Vagina (tissue), 2 donors: ENCODE measurements at regions not wholly inside any gene's neighbourhood (a gene's known extent, or its start where the extent isn't known, plus 50 kb on each side); places are given as distances from the start of the nearest gene placed in this dataset.

ENCODE experiments used
- DNase-seq, 2 donors: peaks; one replicate each; pipeline ENCODE4 v3.0.0-alpha.2; 2017; ENCODE audit errors: extremely low spot score in 2 of 2
- H3K27ac ChIP-seq: fragments of 200-600 bp; sonication (generic); one replicate; pipeline ENCODE4 v1.5.1; 2019
- H3K27me3 ChIP-seq: fragments of 200-600 bp; sonication (generic); one replicate; pipeline ENCODE4 v1.5.1; 2019
- H3K36me3 ChIP-seq, 2 donors: fragments of 200-600 bp; sonication (generic); one replicate each; pipeline ENCODE4 v1.5.1; 2017 to 2019
- H3K4me1 ChIP-seq: fragments of 200-600 bp; sonication (generic); one replicate; pipeline ENCODE4 v1.5.1; 2019
- H3K4me3 ChIP-seq, 2 donors: fragments of 200-600 bp; sonication (generic); 1 replicate in 1 of 2; 2 replicates in 1 of 2; pipeline ENCODE4 v1.5.1; 2016 to 2019
- H3K9me3 ChIP-seq: fragments of 200-600 bp; sonication (generic); one replicate; pipeline ENCODE4 v1.5.1; 2019
- POLR2A ChIP-seq, 2 donors: fragments of 450-650 bp; IDR thresholded peaks; one replicate each; pipeline ENCODE4 v1.6.1; 2017; ENCODE audit warnings: antibody characterized with exemption in 2 of 2, mild to moderate bottlenecking in 2 of 2, moderate library complexity in 2 of 2
- POLR2AphosphoS5 ChIP-seq, 2 donors: sonication (generic); formaldehyde crosslinking; IDR thresholded peaks; one replicate each; pipeline ENCODE4 v1.9.0; 2017; ENCODE audit warnings: antibody characterized with exemption in 2 of 2, mild to moderate bottlenecking in 2 of 2, low read depth in 1 of 2; ENCODE audit not compliant: insufficient read depth in 1 of 2
- intact Hi-C: fragments of 100-400 bp; cut with DNase I; formaldehyde crosslinking; loops from one replicate; pipeline ENCODE4 v1.15.1; 2023
- TF ChIP-seq, protein P1 (sequence below), 3 experiments: fragments of 450-650 bp in 2 of 3; fragments of 200-600 bp in 1 of 3; sonication (generic) in 1 of 3; IDR thresholded peaks; one replicate each; pipeline ENCODE4 v1.5.1; 2017 to 2019; ENCODE audit warnings: antibody characterized with exemption in 3 of 3, mild to moderate bottlenecking in 2 of 3, moderate library complexity in 2 of 3

DNA sequence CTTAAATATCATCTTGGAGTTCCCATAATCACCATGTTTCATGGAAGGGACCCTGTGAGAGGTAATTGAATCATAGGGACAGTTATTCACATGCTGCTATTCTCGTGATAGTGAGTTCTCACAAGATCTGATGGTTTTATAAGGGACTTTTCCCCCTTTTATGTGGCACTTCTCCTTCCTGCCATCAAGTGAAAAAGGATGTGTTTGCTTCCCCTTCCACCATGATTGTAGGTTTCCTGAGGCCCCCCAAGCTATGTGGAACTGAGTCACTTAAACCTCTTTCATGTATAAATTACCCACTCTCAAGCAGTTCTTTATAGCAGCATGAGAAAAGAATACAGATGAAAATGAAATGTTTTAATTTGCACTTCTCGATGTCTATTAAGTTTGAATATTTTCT lies 112.0 kb downstream of the ZNF648 start:
- Histone ChIP-seq H3K9me3 (no peaks in the 10 kb centered on the region), H3K27ac (no peak overlapping the region), H3K4me3 (no peak overlapping the region), H3K27me3 (no peaks in the 10 kb centered on the region), H3K36me3 (no peaks in the 10 kb centered on the region), H3K4me1 (no peaks in the 10 kb centered on the region)
- intact Hi-C loops, result no loop called here
- DNase-seq, result no peak
- TF ChIP-seq POLR2A (IDR thresholded peaks at IDR 0.05), result no peak
- no peak for TF ChIP-seq POLR2AphosphoS5 (IDR thresholded peaks at IDR 0.05; ENCODE audit: insufficient read depth in 1 of 2, low read depth in 1 of 2)
- TF ChIP-seq, protein P1, sequence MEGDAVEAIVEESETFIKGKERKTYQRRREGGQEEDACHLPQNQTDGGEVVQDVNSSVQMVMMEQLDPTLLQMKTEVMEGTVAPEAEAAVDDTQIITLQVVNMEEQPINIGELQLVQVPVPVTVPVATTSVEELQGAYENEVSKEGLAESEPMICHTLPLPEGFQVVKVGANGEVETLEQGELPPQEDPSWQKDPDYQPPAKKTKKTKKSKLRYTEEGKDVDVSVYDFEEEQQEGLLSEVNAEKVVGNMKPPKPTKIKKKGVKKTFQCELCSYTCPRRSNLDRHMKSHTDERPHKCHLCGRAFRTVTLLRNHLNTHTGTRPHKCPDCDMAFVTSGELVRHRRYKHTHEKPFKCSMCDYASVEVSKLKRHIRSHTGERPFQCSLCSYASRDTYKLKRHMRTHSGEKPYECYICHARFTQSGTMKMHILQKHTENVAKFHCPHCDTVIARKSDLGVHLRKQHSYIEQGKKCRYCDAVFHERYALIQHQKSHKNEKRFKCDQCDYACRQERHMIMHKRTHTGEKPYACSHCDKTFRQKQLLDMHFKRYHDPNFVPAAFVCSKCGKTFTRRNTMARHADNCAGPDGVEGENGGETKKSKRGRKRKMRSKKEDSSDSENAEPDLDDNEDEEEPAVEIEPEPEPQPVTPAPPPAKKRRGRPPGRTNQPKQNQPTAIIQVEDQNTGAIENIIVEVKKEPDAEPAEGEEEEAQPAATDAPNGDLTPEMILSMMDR (IDR thresholded peaks at IDR 0.05), result no peak

DNA sequence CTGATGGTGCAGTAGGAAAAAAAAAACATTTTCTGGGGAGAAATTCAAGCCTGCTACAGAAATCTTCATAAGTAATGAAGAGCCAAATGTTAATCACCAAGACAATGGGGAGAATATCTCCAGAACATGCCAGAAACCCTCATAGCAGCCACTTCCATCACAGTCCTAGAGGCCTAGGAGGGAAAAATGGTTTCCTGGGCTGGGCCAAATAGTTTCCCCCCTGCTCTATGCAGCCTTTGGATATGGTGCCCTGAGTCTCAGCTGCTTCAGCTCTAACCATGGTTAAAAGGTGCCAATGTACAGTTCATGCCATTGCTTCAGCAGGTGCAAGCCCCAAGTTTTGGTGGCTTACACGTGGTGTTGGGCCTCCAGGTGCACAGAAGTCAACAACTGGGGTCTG lies 113.1 kb downstream of the ZNF648 start:
- Histone ChIP-seq H3K27me3 (no peaks in the 10 kb centered on the region), H3K27ac (no peak overlapping the region), H3K36me3 (no peaks in the 10 kb centered on the region), H3K4me1 (no peaks in the 10 kb centered on the region), H3K9me3 (no peaks in the 10 kb centered on the region), H3K4me3 (no peak overlapping the region)
- no peak for TF ChIP-seq POLR2A (IDR thresholded peaks at IDR 0.05)
- TF ChIP-seq, protein P1 (IDR thresholded peaks at IDR 0.05), result no peak
- TF ChIP-seq POLR2AphosphoS5 (IDR thresholded peaks at IDR 0.05; ENCODE audit: insufficient read depth in 1 of 2, low read depth in 1 of 2), result no peak
- intact Hi-C loops, result no loop called here
- DNase-seq, result no peak

DNA sequence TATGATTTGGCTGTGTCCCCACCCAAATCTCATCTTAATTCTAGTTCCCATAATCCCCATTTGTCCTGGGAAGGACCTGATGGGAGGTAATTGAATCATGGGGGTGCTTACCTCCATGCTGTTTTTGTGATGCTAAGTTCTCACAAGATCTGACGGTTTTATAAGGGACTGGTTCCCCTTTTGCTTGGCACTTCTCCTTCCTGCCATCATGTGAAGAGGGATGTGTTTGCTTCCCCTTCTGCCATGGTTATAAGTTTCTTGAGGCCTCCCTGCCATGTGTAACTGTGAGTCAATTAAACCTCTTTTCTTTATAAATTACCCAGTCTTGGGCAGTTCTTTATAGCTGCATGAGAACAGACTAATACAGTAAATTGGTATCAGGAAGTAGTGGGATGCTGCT lies 114.1 kb downstream of the ZNF648 start:
- Histone ChIP-seq H3K9me3 (no peaks in the 10 kb centered on the region), H3K4me1 (no peaks in the 10 kb centered on the region), H3K27me3 (no peaks in the 10 kb centered on the region), H3K27ac (no peak overlapping the region), H3K4me3 (no peak overlapping the region), H3K36me3 (no peaks in the 10 kb centered on the region)
- intact Hi-C loops, result no loop called here
- TF ChIP-seq POLR2AphosphoS5 (IDR thresholded peaks at IDR 0.05; ENCODE audit: insufficient read depth in 1 of 2, low read depth in 1 of 2), result no peak
- no peak for DNase-seq

DNA sequence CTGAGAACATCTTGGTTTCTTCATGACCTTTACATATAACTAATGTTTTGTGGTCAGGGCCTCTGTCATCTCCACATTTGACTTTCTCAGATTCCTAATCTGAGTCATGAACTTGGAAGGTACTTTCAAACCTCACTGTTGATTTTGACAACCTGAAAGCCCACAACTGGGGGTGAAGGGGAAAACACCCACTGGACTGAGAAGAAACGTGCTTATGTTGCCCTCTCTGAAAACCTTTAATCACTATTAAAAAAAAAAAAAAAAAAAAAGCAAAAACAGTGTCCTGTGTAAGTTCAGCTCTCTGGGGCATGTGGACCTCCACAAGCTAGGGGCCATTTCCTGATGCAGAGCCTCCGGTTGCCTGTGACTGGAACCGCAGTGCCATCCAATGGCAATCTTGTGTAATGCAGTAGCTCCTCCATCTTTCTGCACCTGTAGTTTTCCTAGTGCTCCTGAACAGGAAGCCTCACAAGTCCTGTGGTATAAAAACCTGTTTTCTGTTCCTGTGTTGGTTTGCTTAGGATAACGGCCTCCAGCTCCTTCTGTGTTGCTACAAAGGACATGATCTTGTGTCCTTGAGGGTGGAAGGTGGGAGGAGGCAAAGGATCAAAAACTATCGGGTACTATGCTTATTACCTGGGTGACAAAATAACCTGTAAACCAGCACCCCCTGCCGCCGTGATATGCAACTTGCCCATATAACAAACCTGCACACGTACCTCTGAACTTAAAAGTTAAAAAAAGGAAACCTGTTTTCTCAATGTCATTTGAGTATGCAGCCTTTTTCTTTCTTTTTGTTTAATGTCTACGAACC lies 124.5 kb downstream of the ZNF648 start:
- no peak for TF ChIP-seq POLR2A (IDR thresholded peaks at IDR 0.05)
- no peak for TF ChIP-seq POLR2AphosphoS5 (IDR thresholded peaks at IDR 0.05; ENCODE audit: insufficient read depth in 1 of 2, low read depth in 1 of 2)
- TF ChIP-seq, protein P1 (IDR thresholded peaks at IDR 0.05), result peak in 2 of 3 experiments; percentile 21 to 45
- no peaks in the 10 kb centered on the region for H3K4me1 ChIP-seq
- H3K9me3 ChIP-seq, result no peaks in the 10 kb centered on the region
- no peaks in the 10 kb centered on the region for H3K36me3 ChIP-seq
- no peak overlapping the region for H3K27ac ChIP-seq
- H3K4me3 ChIP-seq, result no peak overlapping the region
- no peaks in the 10 kb centered on the region for H3K27me3 ChIP-seq
- no peak for DNase-seq
- intact Hi-C loops, result no loop called here

DNA sequence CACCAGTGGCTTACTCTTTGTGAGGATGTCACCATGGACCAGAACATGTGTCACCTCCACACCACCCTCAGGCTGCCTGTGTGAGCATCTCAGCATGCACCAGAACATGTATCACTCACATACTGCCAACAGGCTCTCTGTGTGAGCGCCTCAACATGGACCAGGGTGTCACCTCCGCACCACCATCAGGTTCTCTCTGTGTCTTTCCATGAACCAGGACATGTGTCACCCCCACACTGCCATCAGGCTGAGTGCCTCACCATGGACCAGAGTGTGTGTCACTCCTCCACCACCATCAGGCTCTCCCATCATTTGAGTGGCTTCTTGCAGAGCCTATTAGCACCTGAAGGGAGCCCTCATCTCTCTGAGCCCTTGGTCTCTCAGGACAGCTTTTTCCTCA lies 125.2 kb downstream of the ZNF648 start:
- H3K27me3 ChIP-seq, result no peaks in the 10 kb centered on the region
- H3K27ac ChIP-seq, result no peak overlapping the region
- H3K9me3 ChIP-seq, result no peaks in the 10 kb centered on the region
- no peak overlapping the region for H3K4me3 ChIP-seq
- no peaks in the 10 kb centered on the region for H3K4me1 ChIP-seq
- no peak for DNase-seq
- TF ChIP-seq POLR2AphosphoS5 (IDR thresholded peaks at IDR 0.05; ENCODE audit: insufficient read depth in 1 of 2, low read depth in 1 of 2) (no peak), POLR2A (IDR thresholded peaks at IDR 0.05) (no peak)
- TF ChIP-seq, protein P1 (IDR thresholded peaks at IDR 0.05), result no peak
- intact Hi-C loops, result no loop called here
- no peaks in the 10 kb centered on the region for H3K36me3 ChIP-seq
